Astrocyte (in vitro differentiated cells and primary cell): ENCODE measurements at regions not wholly inside any gene's neighbourhood (a gene's known extent, or its start where the extent isn't known, plus 50 kb on each side); places are given as distances from the start of the nearest gene placed in this dataset.

Experiments used
- DNase-seq: peaks from one replicate; pipeline ENCODE4 v3.0.0-alpha.2; 2010; ENCODE audit warnings: low read depth
- FAIRE-seq: peaks from 2 replicates; lab custom pipeline; 2011; peaks lifted over from hg19 to GRCh38; lab: Jason Lieb, UNC
- H2AFZ ChIP-seq: 2 replicates; pipeline ENCODE4 v1.6.0; 2012; ENCODE audit warnings: low read depth, low read length, inconsistent platforms
- H3K27ac ChIP-seq: 2 replicates; pipeline ENCODE4 v1.5.1; 2011; ENCODE audit warnings: low read depth, low read length, inconsistent platforms
- H3K27me3 ChIP-seq: 2 replicates; pipeline ENCODE4 v1.6.0; 2011; ENCODE audit warnings: low read length, inconsistent platforms; ENCODE audit not compliant: insufficient read depth
- H3K36me3 ChIP-seq: 2 replicates; pipeline ENCODE4 v1.5.1; 2011; ENCODE audit warnings: low read length, inconsistent platforms; ENCODE audit not compliant: insufficient read depth
- H3K4me1 ChIP-seq: 2 replicates; pipeline ENCODE4 v1.5.1; 2011; ENCODE audit warnings: low read length, inconsistent platforms; ENCODE audit not compliant: insufficient read depth
- H3K4me2 ChIP-seq: 2 replicates; pipeline ENCODE4 v1.6.0; 2012; ENCODE audit warnings: low read length, inconsistent platforms
- H3K4me3 ChIP-seq: 2 replicates; pipeline ENCODE4 v1.5.1; 2011; ENCODE audit warnings: low read depth, mild to moderate bottlenecking, low read length, inconsistent platforms; ENCODE audit not compliant: insufficient read depth
- H3K79me2 ChIP-seq: 2 replicates; pipeline ENCODE4 v1.6.0; 2012; ENCODE audit warnings: mild to moderate bottlenecking, low read length, inconsistent platforms; ENCODE audit not compliant: insufficient read depth
- H3K9ac ChIP-seq: 2 replicates; pipeline ENCODE4 v1.6.0; 2012; ENCODE audit warnings: mild to moderate bottlenecking, low read length, inconsistent platforms
- H3K9me3 ChIP-seq: 2 replicates; pipeline ENCODE4 v1.5.1; 2012; ENCODE audit warnings: low read depth, mild to moderate bottlenecking, low read length, inconsistent platforms; ENCODE audit not compliant: insufficient read depth
- H4K20me1 ChIP-seq: 2 replicates; pipeline ENCODE4 v1.6.0; 2012; ENCODE audit warnings: low read length, inconsistent platforms; ENCODE audit not compliant: insufficient read depth
- H3K27ac Mint-ChIP-seq: one replicate; pipeline ENCODE4 v1.8.0; 2021; ENCODE audit warnings: mild to moderate bottlenecking, mixed read lengths; ENCODE audit not compliant: unreplicated experiment
- H3K27me3 Mint-ChIP-seq: one replicate; pipeline ENCODE4 v1.8.0; 2021; ENCODE audit warnings: low read depth, mixed read lengths; ENCODE audit not compliant: unreplicated experiment
- H3K36me3 Mint-ChIP-seq: one replicate; pipeline ENCODE4 v1.8.0; 2021; ENCODE audit warnings: low read depth, mixed read lengths; ENCODE audit not compliant: unreplicated experiment
- H3K4me1 Mint-ChIP-seq: one replicate; pipeline ENCODE4 v1.8.0; 2021; ENCODE audit warnings: low read depth, mixed read lengths; ENCODE audit not compliant: unreplicated experiment
- H3K4me3 Mint-ChIP-seq: one replicate; pipeline ENCODE4 v1.8.0; 2021; ENCODE audit warnings: mild to moderate bottlenecking, moderate library complexity, mixed read lengths; ENCODE audit not compliant: unreplicated experiment
- H3K9me3 Mint-ChIP-seq: one replicate; pipeline ENCODE4 v1.8.0; 2021; ENCODE audit warnings: mild to moderate bottlenecking, mixed read lengths; ENCODE audit not compliant: unreplicated experiment
- CTCF ChIP-seq: IDR thresholded peaks from 2 replicates; pipeline ENCODE4 v1.5.1; 2011; ENCODE audit warnings: low read depth, mild to moderate bottlenecking, inconsistent platforms, low read length, moderate library complexity; ENCODE audit not compliant: insufficient read depth
- EZH2 ChIP-seq: IDR thresholded peaks from 2 replicates; pipeline ENCODE4 v1.6.1; 2012; ENCODE audit warnings: mild to moderate bottlenecking, low read length, inconsistent platforms; ENCODE audit not compliant: insufficient read depth

- Histone ChIP-seq H3K27me3 (no peaks in the 10 kb centered on the region), H3K9me3 (no peaks in the 10 kb centered on the region), H2AFZ (no peak overlapping the region), H3K79me2 (no peaks in the 10 kb centered on the region), H4K20me1 (no peaks in the 10 kb centered on the region), H3K4me1 (no peaks in the 10 kb centered on the region), H3K4me3 (no peak overlapping the region), H3K27ac (no peak overlapping the region), H3K9ac (no peak overlapping the region), H3K36me3 (no peaks in the 10 kb centered on the region), H3K4me2 (no peak overlapping the region)
- H3K27me3 Mint-ChIP-seq, result no peaks in the 10 kb centered on the region
- no peaks in the 10 kb centered on the region for H3K36me3 Mint-ChIP-seq
- H3K27ac Mint-ChIP-seq, result peak overlapping the region; percentile 95
- TF ChIP-seq CTCF, result no peak
- no peak for TF ChIP-seq EZH2
- no peak for FAIRE-seq
- H3K9me3 Mint-ChIP-seq, result no peaks in the 10 kb centered on the region
- DNase-seq, result peak; percentile 43
- no peak overlapping the region for H3K4me3 Mint-ChIP-seq
- peaks cover 4% of the 10 kb centered on the region for H3K4me1 Mint-ChIP-seq
Measured at GRCh38 chr7:12130609-12131008, 80.5 kb upstream of the TMEM106B start.

- TF ChIP-seq CTCF (no peak), EZH2 (no peak)
- H3K27ac Mint-ChIP-seq, result peak overlapping the region; percentile 95
Measured at GRCh38 chr7:12131122-12131521, 80.0 kb upstream of the TMEM106B start.

GRCh38 chr7:12133865-12134264 lies 77.2 kb upstream of the TMEM106B start:
- H3K4me1 Mint-ChIP-seq, result peaks cover 20% of the 10 kb centered on the region
- TF ChIP-seq EZH2, result no peak
- TF ChIP-seq CTCF, result no peak
- no peak for DNase-seq
- H3K27ac Mint-ChIP-seq, result no peak overlapping the region
- H3K4me2 ChIP-seq, result no peak overlapping the region
- no peak overlapping the region for H3K4me3 Mint-ChIP-seq
- H3K4me3 ChIP-seq, result no peak overlapping the region
- no peaks in the 10 kb centered on the region for H4K20me1 ChIP-seq
- FAIRE-seq, result no peak
- no peak overlapping the region for H2AFZ ChIP-seq
- no peak overlapping the region for H3K9ac ChIP-seq
- H3K36me3 ChIP-seq, result no peaks in the 10 kb centered on the region
- H3K9me3 Mint-ChIP-seq, result no peaks in the 10 kb centered on the region
- H3K79me2 ChIP-seq, result no peaks in the 10 kb centered on the region
- H3K9me3 ChIP-seq, result no peaks in the 10 kb centered on the region
- H3K27me3 ChIP-seq, result no peaks in the 10 kb centered on the region
- peaks cover 3% of the 10 kb centered on the region for H3K4me1 ChIP-seq
- H3K27ac ChIP-seq, result no peak overlapping the region
- H3K27me3 Mint-ChIP-seq, result no peaks in the 10 kb centered on the region
- no peaks in the 10 kb centered on the region for H3K36me3 Mint-ChIP-seq

More at GRCh38 chr7:12131122-12131521, 80.0 kb upstream of the TMEM106B start:
- DNase-seq (no peak), FAIRE-seq (no peak)
- no peaks in the 10 kb centered on the region for H3K4me1 ChIP-seq
- no peaks in the 10 kb centered on the region for H3K79me2 ChIP-seq
- peaks cover 4% of the 10 kb centered on the region for H3K4me1 Mint-ChIP-seq
- no peak overlapping the region for H3K4me3 ChIP-seq
- no peaks in the 10 kb centered on the region for H3K36me3 ChIP-seq
- no peaks in the 10 kb centered on the region for H3K9me3 ChIP-seq
- H3K9ac ChIP-seq, result no peak overlapping the region
- H3K4me3 Mint-ChIP-seq, result no peak overlapping the region
- H3K4me2 ChIP-seq, result no peak overlapping the region
- no peaks in the 10 kb centered on the region for H3K27me3 Mint-ChIP-seq
- H3K9me3 Mint-ChIP-seq, result no peaks in the 10 kb centered on the region
- H3K27ac ChIP-seq, result no peak overlapping the region
- H3K27me3 ChIP-seq, result no peaks in the 10 kb centered on the region
- H4K20me1 ChIP-seq, result no peaks in the 10 kb centered on the region
- H3K36me3 Mint-ChIP-seq, result no peaks in the 10 kb centered on the region
- H2AFZ ChIP-seq, result no peak overlapping the region
